ENCODE measurements at regions not wholly inside any gene's neighbourhood (a gene's known extent, or its start where the extent isn't known, plus 50 kb on each side); places are given as distances from the start of the nearest gene placed in this dataset.

DNA sequence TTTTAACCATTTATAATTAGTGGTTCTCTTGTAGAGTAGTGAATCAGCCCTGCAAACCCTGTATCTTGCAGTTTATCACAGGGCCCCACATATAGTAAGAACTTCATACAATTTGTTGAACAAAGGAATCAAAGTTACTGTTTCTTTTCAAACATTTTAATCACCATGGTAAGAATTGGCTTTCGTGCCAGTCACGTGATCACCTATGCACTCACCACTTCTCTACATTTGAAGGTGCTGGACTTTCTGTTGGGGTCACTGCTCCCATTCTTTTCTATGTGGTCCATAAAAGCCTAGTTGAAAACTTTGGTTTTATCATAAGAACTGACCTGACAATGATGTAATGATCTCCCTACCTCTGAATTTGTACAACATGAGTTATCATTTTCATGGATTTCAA is 426.4 kb upstream of the CPEB2 start:
- DNase-seq (ENCODE audit: low read depth, low spot score): no peak
- H3K4me3 ChIP-seq (ENCODE audit: low read length): no peak overlapping the region

GRCh38 chr4:14580061-14580460 is 422.2 kb upstream of the CPEB2 start:
- H3K4me3 ChIP-seq (ENCODE audit: low read length): no peak overlapping the region
- no peak for DNase-seq (ENCODE audit: low read depth, low spot score)

- no peak for DNase-seq (ENCODE audit: low read depth, low spot score)
- H3K4me3 ChIP-seq (ENCODE audit: low read length): no peak overlapping the region
Measured at GRCh38 chr4:14581741-14582140, 420.5 kb upstream of the CPEB2 start.

DNA sequence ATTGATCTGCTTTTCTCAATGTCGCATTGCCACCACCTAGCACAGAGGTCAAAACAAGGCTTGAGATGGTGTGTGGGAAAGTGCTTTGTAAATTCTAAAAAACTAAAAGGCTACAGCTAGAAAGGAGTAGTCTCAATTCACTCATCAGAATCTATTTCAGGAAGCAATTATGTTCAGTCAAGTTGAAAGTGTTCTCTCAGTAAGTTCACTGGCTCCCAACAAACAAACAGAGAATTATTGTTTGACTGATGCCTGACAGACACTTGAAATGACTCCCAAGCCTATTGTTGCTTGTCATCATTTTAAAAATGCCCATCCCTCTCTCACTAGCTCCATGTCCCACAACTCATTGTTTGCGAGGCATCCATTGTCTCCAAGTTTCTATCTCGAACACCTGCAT is 419.6 kb upstream of the CPEB2 start:
- no peak for DNase-seq (ENCODE audit: low read depth, low spot score)
- no peak overlapping the region for H3K4me3 ChIP-seq (ENCODE audit: low read length)

DNA sequence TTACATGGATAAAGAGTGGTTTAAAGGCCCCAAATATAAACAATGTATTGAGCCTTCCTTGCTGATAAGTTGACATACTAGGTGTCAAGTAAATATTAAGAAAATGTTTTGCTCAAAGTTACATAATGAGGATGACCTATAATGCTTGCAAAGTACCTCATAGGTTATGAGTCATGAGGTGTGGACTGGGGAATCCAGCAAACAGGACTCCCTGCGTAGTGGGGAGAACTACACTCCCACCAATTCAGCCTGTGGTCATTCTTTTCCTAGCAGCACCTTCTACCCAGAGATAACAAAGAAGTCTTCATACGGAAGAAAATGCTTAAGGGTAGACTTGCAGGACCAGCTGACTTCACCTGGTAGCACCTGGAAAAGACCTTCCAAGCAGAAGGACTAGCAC is 418.9 kb upstream of the CPEB2 start:
- no peak for DNase-seq (ENCODE audit: low read depth, low spot score)
- H3K4me3 ChIP-seq (ENCODE audit: low read length): no peak overlapping the region

GRCh38 chr4:14583752-14584151 is 418.5 kb upstream of the CPEB2 start:
- H3K4me3 ChIP-seq (ENCODE audit: low read length): no peak overlapping the region
- no peak for DNase-seq (ENCODE audit: low read depth, low spot score)

DNA sequence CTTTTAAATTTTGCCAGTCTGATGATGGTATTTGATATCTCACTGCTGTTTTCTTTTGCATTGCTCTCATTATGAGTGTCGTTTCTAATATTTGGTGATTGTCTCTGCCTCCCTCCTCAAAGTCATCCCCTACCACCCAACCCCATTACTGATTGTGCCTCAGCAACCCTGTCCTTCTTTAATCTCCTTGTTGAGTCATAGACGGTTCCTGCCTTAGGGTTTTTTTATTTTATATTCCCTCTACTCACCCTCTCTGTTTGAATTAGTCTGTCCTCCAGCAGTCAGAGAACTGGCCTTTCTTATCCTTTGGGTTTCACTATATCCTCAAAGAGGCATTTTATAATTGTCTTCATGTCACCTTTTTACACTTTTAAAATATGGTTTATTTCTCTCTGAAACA is 409.3 kb upstream of the CPEB2 start:
- DNase-seq (ENCODE audit: low read depth, low spot score): no peak

DNA sequence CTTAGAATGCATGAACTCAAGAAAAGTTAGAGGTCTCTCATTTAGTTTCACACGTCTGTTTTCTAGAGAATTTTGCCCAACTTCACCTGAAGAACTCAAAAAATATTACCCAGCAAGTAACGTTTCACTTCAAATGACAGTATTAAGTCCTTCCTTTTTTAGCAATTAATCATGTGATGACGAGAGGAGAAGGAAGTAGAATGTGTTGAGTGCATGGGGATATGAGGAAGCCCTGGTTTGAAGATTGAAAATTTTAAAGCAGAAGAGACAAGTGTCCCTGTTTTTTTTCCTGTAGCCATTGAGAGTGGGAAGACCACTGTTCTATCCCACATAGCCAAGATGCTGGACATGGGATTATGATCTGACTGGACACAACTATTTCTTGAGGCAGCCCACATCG is 406.3 kb upstream of the CPEB2 start:
- no peak overlapping the region for H3K4me3 ChIP-seq (ENCODE audit: low read length)
- DNase-seq (ENCODE audit: low read depth, low spot score): no peak

More for the DNA sequence above, 409.3 kb upstream of the CPEB2 start:
- no peak overlapping the region for H3K4me3 ChIP-seq (ENCODE audit: low read length)

- no peak for DNase-seq (ENCODE audit: low read depth, low spot score)
- H3K4me3 ChIP-seq (ENCODE audit: low read length): no peak overlapping the region
Measured at GRCh38 chr4:14596437-14596836, 405.8 kb upstream of the CPEB2 start.

DNA sequence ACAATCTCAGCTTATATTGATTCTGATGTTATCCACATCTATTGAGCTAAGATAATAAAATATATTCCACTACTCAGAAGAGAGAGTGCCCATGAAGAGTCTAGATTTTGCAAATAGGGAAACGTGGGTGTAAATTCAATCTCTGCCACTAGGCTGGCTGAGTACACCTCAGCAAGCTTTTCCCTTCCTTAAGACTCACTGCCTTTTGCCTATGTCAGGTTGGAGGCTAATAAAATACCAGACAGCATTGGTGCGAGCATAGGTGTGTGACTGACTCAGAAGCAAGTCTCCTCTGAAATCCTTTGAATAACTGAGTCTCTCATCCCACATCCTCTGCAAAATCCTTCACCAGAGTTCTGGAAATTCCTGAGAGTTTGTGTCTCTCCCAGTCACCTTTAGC is 405.4 kb upstream of the CPEB2 start:
- no peak overlapping the region for H3K4me3 ChIP-seq (ENCODE audit: low read length)
- no peak for DNase-seq (ENCODE audit: low read depth, low spot score)

GRCh38 chr4:14602206-14602605 is 400.1 kb upstream of the CPEB2 start:
- H3K4me3 ChIP-seq (ENCODE audit: low read length): no peak overlapping the region
- DNase-seq (ENCODE audit: low read depth, low spot score): no peak

DNA sequence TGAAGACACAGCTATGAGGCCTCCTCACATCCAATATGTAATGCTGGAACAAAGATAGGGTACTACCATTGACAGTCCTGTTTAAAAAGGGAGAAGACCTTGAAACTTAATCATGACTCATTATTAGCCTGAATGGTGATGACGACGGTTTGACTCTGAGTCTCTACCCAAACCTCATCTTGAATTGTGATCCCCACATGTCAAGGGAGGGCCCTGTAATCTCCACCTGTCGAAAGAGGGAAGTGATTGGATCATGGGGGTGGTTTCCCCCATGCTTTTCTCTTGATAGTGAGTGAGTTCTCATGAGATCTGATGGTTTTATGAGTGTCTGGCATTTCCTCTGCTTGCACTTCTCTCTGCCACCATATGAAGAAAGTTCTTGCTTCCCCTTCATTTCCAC is 395.3 kb upstream of the CPEB2 start:
- H3K4me3 ChIP-seq (ENCODE audit: low read length): no peak overlapping the region
- DNase-seq (ENCODE audit: low read depth, low spot score): no peak

DNA sequence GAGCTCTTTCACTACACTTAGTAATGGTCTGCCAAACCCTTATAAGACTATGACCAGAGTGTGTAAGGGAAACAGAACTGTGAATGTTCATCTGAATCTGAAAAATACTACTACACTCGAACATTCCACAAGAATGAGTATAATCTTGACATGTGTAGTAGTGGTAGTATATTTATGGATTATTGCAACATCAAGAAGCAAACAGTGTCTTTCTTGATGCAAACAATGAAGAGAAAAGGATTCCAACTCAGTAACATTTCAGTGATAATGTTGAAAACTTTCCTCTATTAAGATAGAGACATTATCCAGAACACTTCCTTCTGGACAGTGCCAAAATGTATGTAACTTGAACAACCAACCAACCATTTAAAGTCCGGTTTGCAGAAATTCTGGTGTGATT is 394.7 kb upstream of the CPEB2 start:
- no peak for DNase-seq (ENCODE audit: low read depth, low spot score)

DNA sequence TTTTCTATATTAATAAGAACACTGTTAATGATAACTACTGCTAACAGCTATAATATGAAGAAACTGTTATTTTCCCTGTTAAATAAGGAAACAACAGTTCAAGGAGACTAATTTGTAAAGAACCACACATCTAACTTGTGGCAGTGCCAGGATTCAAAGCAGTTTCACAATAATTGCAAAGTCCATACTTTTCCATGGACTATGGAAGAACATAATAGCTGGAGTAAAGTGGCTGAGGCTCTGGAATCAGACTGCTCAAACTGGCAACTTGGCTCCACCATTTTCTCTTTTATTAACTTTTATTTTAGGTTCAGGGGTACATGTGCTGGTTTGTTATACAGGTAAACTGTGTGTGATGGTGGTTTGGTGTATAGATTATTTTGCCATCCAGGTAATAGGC is 393.7 kb upstream of the CPEB2 start:
- no peak overlapping the region for H3K4me3 ChIP-seq (ENCODE audit: low read length)
- no peak for DNase-seq (ENCODE audit: low read depth, low spot score)

More for the DNA sequence above, 394.7 kb upstream of the CPEB2 start:
- H3K4me3 ChIP-seq (ENCODE audit: low read length): no peak overlapping the region

- no peak overlapping the region for H3K4me3 ChIP-seq (ENCODE audit: low read length)
- DNase-seq (ENCODE audit: low read depth, low spot score): no peak
Measured at GRCh38 chr4:14614840-14615239, 387.4 kb upstream of the CPEB2 start.

DNA sequence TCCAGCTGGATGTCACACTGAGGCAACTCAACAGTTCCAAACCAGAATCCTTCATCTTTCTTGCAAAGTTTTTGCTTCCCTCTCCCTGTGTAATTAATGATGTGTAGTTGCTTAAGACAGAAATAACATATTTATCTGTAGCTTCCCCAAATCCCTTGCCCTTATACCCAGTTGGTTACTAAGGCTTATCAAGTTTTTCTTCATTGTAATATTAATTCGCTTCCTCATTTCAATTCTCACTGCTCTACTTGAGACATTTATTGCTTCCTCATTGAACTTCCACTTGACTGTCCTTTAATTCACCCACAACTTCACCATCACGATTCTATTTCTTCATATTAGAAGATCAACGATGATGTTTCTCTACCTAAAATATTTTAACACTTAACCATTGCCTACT is 386.6 kb upstream of the CPEB2 start:
- DNase-seq (ENCODE audit: low read depth, low spot score): no peak
- no peak overlapping the region for H3K4me3 ChIP-seq (ENCODE audit: low read length)

DNA sequence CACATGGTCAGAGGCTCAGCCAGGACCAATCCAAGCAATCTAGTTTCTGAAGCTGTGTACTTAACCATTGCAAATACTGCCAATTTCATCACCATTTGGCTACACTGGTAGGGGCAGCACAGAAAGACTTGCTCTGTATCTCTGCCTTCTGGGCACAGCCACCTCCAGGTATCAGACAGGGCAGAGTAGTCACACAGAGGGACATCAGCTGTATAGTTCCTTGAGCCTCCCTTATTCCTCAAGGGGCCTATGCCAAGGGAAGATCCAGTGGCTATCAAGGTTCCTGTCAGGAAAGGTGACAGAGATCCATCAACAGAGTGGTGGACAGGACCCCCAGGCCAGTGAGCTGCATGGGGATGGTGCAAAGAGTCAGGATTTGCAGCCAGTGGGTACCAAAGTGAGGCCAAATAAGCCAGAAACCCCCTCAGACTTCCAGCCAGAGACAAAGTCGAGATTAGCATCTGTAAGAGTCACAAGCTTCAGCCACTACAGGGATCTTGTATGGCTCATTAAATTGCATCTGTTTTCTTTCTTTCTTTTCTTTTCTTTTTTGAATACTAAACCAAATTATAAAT is 381.6 kb upstream of the CPEB2 start:
- no peak for DNase-seq (ENCODE audit: low read depth, low spot score)
- H3K4me3 ChIP-seq (ENCODE audit: low read length): no peak overlapping the region

DNA sequence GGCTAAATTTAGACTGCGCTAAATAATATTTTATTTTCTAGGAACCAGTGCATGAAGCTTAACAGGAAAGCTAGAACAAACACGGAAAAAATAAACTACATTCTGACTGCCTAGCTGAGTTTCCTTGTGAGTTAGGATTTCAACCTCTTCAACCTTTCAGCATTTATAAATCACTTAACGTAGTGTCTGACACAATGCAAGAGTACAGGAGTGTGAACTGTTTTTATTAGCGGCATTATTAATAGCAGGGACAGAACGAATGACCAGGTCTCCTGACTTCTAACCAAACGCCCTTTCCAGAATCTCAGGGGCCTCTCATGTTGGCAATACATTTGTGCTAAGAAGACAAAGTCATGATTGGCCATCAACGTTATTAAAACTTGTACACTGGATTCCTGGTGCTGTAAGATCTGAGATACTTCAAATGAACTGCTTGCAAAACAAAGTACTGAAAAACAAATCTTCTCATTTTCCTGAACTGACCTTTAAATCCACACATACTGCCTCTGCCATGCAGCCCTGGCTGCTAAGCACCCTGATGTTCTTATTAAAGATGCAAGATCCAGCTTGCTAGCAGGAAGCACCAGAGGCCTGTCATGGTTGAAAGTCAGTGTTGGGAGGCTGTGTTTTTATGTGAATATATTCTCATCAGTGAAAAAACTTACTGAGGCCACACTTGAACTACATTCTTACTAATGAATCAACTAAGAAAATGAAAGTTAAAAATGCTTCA is 380.4 kb upstream of the CPEB2 start:
- no peak overlapping the region for H3K4me3 ChIP-seq (ENCODE audit: low read length)
- DNase-seq (ENCODE audit: low read depth, low spot score): no peak

DNA sequence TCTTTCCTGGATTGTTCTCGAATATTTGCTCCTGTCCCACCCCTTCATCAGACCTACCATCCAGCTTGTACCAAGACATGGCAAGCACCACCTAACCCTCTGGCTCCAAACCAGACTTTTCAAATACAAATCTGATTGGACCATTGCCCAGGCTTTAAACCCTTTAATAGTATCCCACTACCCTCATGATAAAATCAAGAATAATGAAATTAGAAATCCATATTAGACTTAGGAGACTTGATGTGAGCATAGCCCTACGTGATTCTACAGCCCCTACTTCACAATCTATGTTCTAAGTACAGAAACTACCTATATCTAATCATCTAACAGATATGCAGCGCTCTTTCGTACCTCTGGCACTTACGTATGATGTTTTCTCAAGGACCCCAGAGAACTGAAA is 375.2 kb upstream of the CPEB2 start:
- no peak for DNase-seq (ENCODE audit: low read depth, low spot score)
- no peak overlapping the region for H3K4me3 ChIP-seq (ENCODE audit: low read length)

DNA sequence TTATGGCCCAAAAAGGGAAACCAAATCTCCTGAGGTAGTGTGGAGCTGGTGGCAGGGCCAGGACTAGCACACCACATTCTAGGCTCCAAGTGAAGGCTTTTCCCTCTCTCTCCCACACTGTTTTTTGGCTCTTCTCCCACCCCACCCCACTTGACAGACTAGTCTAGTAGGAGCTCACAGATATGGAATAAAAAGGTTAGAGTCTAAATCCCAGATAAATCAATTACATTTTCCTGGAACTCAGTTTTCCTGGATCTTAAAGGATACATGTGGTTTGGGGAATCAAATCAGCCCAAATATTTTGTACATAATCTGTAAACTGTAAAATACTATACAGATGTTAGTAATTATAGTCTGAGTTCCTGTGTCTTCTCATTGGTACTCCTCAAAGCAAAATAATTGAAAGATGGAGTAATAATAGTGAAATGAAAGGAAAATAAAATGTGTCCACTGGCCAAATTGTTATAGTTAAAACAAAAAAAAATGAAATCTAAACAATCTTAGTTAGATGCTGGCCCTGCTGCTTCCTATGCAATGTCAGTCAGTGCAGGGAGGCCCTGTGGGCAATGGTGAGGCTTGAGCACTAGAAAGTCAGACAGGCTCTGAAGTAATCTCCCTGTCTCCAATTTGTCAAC is 370.4 kb upstream of the CPEB2 start:
- DNase-seq (ENCODE audit: low read depth, low spot score): no peak
- no peak overlapping the region for H3K4me3 ChIP-seq (ENCODE audit: low read length)

GRCh38 chr4:14636563-14636962 is 365.7 kb upstream of the CPEB2 start:
- no peak for DNase-seq (ENCODE audit: low read depth, low spot score)

More at GRCh38 chr4:14636563-14636962, 365.7 kb upstream of the CPEB2 start:
- no peak overlapping the region for H3K4me3 ChIP-seq (ENCODE audit: low read length)
